GM19025 (cell line): ENCODE measurements at regions not wholly inside any gene's neighbourhood (a gene's known extent, or its start where the extent isn't known, plus 50 kb on each side); places are given as distances from the start of the nearest gene placed in this dataset.
"Not testable (repeated sequence)": the region's sequence is repeated elsewhere in the genome, so short reads cannot be mapped to it uniquely, and the experiment has no call there.

Experiments
- ATAC-seq: cut with Tn5 transposase; IDR thresholded peaks from one replicate; pipeline ENCODE4 v1.9.1; 2021; ENCODE audit warnings: mild to moderate bottlenecking, low read depth, moderate library complexity; ENCODE audit not compliant: unreplicated experiment

DNA sequence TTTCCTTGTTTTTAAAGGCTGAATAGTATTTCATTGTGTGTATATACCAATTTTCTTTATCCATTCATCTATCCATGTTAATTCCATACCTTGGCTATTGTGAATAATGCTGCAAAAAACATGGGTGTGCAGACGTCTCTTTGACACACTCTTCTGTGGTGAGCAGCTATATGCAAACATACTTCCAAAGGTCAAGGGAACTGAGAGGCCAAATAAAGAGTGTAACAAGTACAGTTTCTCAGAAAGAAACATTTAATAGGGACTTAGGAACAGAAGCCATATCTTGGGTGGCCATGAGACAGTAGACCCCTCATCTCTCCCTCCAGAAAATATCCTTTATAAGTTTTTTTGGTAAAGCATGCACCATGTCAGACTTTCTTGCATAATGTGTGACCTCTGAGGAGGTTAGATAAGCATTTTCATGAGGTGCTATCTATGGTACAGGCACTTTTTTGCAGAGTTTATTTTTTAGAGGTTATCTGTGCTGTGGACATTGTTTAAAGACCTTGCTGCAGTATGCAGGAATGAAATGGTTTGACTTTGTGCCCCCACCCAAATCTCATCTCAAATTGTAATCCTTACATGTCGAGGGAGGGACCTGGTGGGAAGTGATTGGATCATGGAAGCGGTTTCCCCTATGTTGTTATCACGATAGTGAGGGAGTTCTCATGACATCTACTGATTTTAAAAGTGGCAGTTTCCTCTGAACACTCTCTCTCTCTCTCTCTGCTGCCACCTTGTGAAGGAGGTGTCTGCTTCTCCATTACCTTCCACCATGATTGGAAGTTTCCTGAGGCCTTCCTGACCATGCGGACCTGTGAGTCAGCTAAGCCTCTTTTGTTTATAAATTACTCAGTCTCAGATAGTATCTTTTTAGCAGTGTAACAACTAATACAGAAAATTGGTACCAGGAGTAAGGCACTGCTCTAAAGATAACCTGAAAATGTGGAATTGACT lies 1202.3 kb downstream of the GALC start:
- ATAC-seq, result no peak

GRCh38 chr14:86788224-86788623 lies 1204.8 kb downstream of the GALC start:
- no peak for ATAC-seq

DNA sequence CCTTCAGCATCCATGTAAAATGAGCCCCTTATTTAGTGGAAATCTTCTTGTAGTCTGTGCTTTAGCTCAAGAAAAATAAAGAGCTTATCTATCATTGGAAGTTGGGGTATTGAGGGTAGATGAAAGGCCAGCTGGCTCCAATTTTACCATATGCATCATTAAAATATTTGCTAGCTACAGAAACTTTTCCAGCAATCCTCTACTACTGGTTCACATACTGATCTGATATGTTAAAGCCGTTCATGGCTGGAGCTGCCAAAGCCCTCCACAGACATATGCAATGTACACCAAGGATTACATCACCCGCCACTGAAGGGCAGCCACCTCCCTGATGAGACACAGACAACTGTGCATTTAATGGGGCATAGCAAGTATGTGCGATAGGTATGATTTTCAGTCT lies 1205.3 kb downstream of the GALC start:
- ATAC-seq, result no peak

DNA sequence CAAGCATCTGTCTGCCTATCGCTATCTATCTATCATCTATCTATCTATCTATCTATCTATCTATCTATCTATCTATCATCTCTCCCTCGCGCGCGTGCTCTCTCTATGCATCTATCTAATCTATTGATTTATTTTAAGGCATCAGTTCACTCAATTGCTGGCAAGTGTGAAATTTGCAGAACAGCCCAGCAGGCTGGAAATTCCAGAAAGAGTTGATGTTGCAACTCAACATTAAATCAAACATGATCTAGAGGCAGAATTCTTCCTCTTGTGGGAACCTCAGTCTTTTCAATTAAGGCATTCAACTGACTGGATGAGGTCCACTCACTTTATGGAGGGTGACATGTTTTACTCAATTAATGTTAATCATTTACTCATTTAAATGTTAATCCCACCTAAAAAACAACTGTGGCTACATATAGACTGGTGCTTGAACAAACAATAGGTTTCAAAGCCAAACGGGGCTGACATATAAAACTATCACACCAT lies 1210.8 kb downstream of the GALC start:
- no peak for ATAC-seq

- ATAC-seq, result no peak
Measured at GRCh38 chr14:86780876-86781510, 1212.0 kb downstream of the GALC start.

DNA sequence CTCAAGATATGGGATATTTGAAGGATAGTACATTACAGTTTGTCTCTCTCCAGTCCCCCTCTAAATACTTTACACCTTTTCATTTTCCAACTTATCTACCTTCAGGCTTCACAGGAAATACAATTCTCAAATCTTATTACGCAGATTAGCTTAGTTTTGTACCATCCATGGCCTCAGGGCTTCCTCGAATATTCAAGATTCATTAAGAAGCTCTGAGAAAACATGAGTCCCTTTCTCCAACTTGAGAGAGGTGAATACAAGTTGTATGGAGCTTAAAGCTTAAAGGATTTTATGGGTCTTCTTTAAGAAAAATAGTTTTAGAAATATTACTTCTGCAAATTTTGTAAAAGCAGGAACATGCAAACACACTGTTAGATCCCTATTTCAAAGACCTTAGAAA lies 1212.5 kb downstream of the GALC start:
- no peak for ATAC-seq

DNA sequence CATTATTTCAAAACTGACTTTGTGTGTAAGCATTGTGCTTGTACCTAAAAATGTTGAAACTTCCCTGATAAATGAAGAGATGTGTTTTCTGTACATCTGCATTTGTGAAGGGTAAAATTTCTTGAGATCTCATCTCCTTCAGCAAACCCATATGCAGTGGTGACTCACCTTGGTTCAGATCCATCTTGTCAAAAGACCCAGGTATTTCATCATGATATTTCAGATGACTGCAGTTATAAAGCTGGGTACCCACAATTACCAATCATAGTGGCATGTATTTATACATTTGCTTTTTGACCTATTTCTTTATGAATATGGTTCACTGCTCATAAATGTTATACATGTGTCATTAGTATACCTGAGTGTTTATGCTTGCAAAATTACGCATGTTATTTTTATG lies 1213.6 kb downstream of the GALC start:
- ATAC-seq, result no peak

- ATAC-seq, result no peak
Measured at GRCh38 chr14:86777963-86778602, 1214.9 kb downstream of the GALC start.

GRCh38 chr14:86775896-86776295 lies 1217.1 kb downstream of the GALC start:
- not testable (repeated sequence) for ATAC-seq

- no peak for ATAC-seq
Measured at GRCh38 chr14:86774916-86775315, 1218.1 kb downstream of the GALC start.

DNA sequence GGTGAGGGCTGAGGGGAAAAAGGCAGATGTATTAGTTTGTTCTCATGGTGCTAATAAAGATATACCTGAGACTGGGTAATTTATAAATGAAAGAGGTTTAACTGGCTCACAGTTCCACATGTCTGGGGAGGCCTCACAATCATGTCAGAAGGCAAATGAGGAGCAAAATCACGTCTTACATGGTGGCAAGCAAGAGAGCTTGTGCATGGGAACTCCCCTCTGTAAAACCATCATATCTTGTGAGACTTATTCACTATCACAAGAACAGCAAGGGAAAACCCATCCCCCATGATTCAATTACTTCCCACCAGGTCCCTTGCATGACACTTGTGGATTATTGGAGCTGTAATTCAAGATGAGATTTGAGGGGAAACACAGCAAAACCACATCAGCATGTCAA lies 1220.9 kb downstream of the GALC start:
- ATAC-seq, result no peak

GRCh38 chr14:86770186-86770585 lies 1222.8 kb downstream of the GALC start:
- ATAC-seq, result no peak

DNA sequence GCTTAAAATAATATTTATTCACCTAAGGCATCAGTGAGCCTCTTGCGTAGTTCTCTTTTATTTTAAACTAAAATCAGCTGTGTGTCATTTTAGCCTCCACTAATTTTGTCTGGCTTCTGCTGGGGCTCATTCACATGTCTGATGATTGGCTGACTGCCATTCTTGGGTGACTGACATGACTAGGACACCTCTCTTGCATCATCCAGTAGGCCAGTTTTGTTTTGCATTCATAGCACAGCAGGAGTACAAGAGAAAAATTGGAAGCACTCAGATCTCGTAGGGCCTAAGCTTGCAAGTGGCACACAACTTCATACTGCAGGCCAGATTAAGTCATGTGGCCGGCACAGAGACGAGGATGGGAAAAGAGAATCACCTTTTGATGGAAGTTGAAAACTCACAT lies 1226.5 kb downstream of the GALC start:
- ATAC-seq, result no peak

DNA sequence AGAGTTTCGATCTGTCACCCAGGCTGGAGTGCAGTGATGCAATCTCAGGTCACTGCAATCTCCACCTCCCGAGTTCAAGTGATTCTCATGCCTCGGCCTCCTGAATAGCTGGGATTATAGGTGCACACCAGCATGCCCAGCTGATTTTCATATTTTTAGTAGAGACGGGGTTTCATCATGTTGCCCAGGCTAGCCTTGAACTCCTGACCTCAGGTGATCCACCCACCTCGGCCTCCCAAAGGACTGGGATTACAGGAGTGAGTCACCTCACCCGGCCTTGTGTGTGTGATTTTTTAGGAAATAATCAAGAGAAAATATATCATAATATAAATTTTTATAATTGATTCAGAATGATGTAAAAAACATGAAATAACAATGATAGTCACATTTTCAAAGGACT lies 1231.4 kb downstream of the GALC start:
- no peak for ATAC-seq

DNA sequence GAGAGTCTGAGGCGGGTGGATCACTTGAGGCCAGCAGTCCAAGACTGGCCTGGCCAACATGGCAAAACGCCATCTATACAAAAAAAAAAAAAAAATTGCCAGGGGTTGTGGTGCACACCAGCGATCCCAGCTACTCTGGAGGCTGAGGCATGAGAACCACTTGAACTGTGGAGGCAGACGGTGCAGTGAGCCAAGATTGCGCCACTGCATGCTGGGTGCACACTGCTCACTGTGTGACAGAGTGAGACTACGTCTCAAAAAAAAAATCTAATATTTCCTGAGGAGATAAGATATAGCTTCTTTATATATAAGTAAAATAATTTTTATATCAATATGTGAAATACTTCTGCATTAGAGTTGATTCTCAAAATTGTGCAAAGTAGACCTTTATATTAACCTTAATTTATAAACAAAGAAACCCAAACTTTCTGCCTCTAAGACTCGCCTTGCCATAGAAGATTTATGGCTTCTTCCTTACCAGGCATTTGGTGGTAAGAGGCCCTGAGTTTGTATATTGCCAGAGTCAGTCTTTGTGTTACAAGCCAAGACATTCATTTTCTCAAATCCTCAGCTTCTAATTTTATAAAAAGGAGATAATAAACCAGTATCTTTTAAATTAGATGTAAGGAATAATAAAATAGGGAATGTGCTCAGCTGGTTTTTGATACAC lies 1226.7 kb downstream of the FLRT2 start:
- no peak for ATAC-seq

- not testable (repeated sequence) for ATAC-seq
Measured at GRCh38 chr14:86750488-86750887, 1220.5 kb downstream of the FLRT2 start.

DNA sequence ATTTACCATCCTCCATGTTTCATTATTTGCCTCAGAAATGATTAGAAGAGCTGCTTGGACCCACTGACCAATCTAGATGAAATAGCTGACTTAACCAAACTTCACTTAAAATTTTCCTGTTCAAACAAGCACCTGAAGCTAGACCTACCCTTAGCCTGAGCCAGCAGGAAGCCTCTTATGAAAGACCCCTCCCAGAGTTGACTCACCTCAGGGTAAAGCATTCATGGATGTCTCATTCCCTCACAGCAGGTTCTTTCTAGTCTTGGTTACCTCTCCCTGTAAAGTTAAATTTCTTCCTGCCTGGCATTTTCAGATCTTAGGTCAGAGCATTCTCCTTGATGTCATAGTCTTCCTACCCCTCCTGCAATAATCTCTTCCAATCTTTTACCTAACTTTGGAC lies 1209.8 kb downstream of the FLRT2 start:
- no peak for ATAC-seq

GRCh38 chr14:86731427-86731826 lies 1201.5 kb downstream of the FLRT2 start:
- not testable (repeated sequence) for ATAC-seq

- no peak for ATAC-seq
Measured at GRCh38 chr14:86723254-86723624, 1193.3 kb downstream of the FLRT2 start.

GRCh38 chr14:86722612-86723253 lies 1192.8 kb downstream of the FLRT2 start:
- no peak for ATAC-seq
